Stomach (tissue), 8 donors: ENCODE measurements at regions not wholly inside any gene's neighbourhood (a gene's known extent, or its start where the extent isn't known, plus 50 kb on each side); places are given as distances from the start of the nearest gene placed in this dataset.

Experiments
- DNase-seq, 2 donors: peaks; one replicate each; pipeline versions ENCODE4 v3.0.0 to v3.0.0-alpha.2; 2013 to 2019
- H3K27ac ChIP-seq, 5 donors: fragments of 200-600 bp in 4 of 5; sonication (generic) in 4 of 5; one replicate each; pipeline ENCODE4 v1.5.1; 2013 to 2019; ENCODE audit warnings: mild to moderate bottlenecking in 1 of 5, moderate library complexity in 1 of 5
- H3K27me3 ChIP-seq, 3 donors: fragments of 200-600 bp; sonication (generic); one replicate each; pipeline ENCODE4 v1.5.1; 2017 to 2019; ENCODE audit warnings: mixed run types in 1 of 3
- H3K36me3 ChIP-seq, 4 donors: fragments of 200-600 bp; sonication (generic); 1 replicate in 3 of 4; 2 replicates in 1 of 4; pipeline ENCODE4 v1.5.1; 2016 to 2019
- H3K4me1 ChIP-seq, 4 donors: fragments of 200-600 bp; sonication (generic); one replicate each; pipeline ENCODE4 v1.5.1; 2016 to 2019
- H3K4me3 ChIP-seq, 4 donors: fragments of 200-600 bp; sonication (generic) in 3 of 4; one replicate each; pipeline ENCODE4 v1.5.1; 2016 to 2019; ENCODE audit warnings: mild to moderate bottlenecking in 1 of 4
- H3K9me3 ChIP-seq, 4 donors: fragments of 200-600 bp; sonication (generic); one replicate each; pipeline ENCODE4 v1.5.1; 2016 to 2019
- CTCF ChIP-seq, 7 experiments: fragments of 450-650 bp in 4 of 7; fragments of 200-600 bp in 3 of 7; sonication (generic) in 3 of 7; IDR thresholded peaks; one replicate each; pipeline ENCODE4 v1.5.1; 2016 to 2019; ENCODE audit warnings: antibody characterized with exemption in 7 of 7, control low read depth in 2 of 7, mild to moderate bottlenecking in 1 of 7
- EP300 ChIP-seq: sonication (generic); formaldehyde crosslinking; IDR thresholded peaks from one replicate; pipeline ENCODE4 v1.6.1; 2017; ENCODE audit warnings: antibody characterized with exemption
- POLR2A ChIP-seq, 4 donors: fragments of 450-650 bp; IDR thresholded peaks; one replicate each; pipeline ENCODE4 v1.6.1; 2016; ENCODE audit warnings: antibody characterized with exemption in 4 of 4, control low read depth in 2 of 4, mild to moderate bottlenecking in 1 of 4, moderate library complexity in 1 of 4
- POLR2AphosphoS5 ChIP-seq, 3 donors: sonication (generic); formaldehyde crosslinking; IDR thresholded peaks; one replicate each; pipeline ENCODE4 v1.6.1; 2016; ENCODE audit warnings: antibody characterized with exemption in 3 of 3
- WGBS, 5 donors: extraction: QIAGEN DNeasy Blood & Tissue Kit in 3 of 5; methylation state at CpG; one replicate each; pipeline versions ENCODE4 v1.1.5 to v1.1.7; 2013 to 2018; 5-methylcytosine and 5-hydroxymethylcytosine counted together
- intact Hi-C: fragments of 100-400 bp; cut with DNase I; formaldehyde crosslinking; loops from one replicate; pipeline ENCODE4 v1.15.1; 2023; ENCODE audit warnings: low total_unique reads
- donor health status: healthy with polysubstance abuse.
- donor health status: Bipolar disorder and iron deficiency.
- donor health status: healthy.

GRCh38 chr10:44806950-44807349 lies 104.2 kb upstream of the TMEM72 start:
- H3K27ac ChIP-seq, result no peak overlapping the region
- no peak overlapping the region for H3K4me3 ChIP-seq
- intact Hi-C loops, result no loop called here
- peak in 1 of 2 donors; percentile 46 for DNase-seq
- no peaks in the 10 kb centered on the region for H3K9me3 ChIP-seq
- WGBS, 5 donors, result 33 to 59% (median 47%) methylated on average over 3 of the region's 3 CpGs
- H3K27me3 ChIP-seq, result no peaks in the 10 kb centered on the region
- no peaks in the 10 kb centered on the region for H3K36me3 ChIP-seq
- H3K4me1 ChIP-seq, result peaks cover 0 to 22% (median 10%) of the 10 kb centered on the region in 4 donors
- TF ChIP-seq POLR2AphosphoS5 (IDR thresholded peaks at IDR 0.05) (no peak), CTCF (IDR thresholded peaks at IDR 0.05) (no peak), POLR2A (IDR thresholded peaks at IDR 0.05) (no peak), EP300 (no peak)

- Histone ChIP-seq H3K27ac (no peak overlapping the region), H3K4me1 (peaks cover 0 to 18% (median 10%) of the 10 kb centered on the region in 4 donors), H3K36me3 (no peaks in the 10 kb centered on the region), H3K9me3 (no peaks in the 10 kb centered on the region), H3K4me3 (no peak overlapping the region), H3K27me3 (no peaks in the 10 kb centered on the region)
- no peak for DNase-seq
- intact Hi-C loops, result no loop called here
- TF ChIP-seq POLR2A (IDR thresholded peaks at IDR 0.05), result no peak
These were observed 103.7 kb upstream of the TMEM72 start for GRCh38 chr10:44807451-44807850.

GRCh38 chr10:44809647-44810046 lies 101.5 kb upstream of the TMEM72 start:
- H3K27me3 ChIP-seq, result no peaks in the 10 kb centered on the region
- DNase-seq, result no peak
- intact Hi-C loops, result no loop called here
- H3K27ac ChIP-seq, result no peak overlapping the region
- no peaks in the 10 kb centered on the region for H3K9me3 ChIP-seq
- no peak overlapping the region for H3K4me3 ChIP-seq
- no peak for TF ChIP-seq CTCF (IDR thresholded peaks at IDR 0.05)
- no peak for TF ChIP-seq POLR2A (IDR thresholded peaks at IDR 0.05)
- H3K36me3 ChIP-seq, result no peaks in the 10 kb centered on the region
- peaks cover 0 to 14% (median 10%) of the 10 kb centered on the region in 4 donors for H3K4me1 ChIP-seq

GRCh38 chr10:44811072-44811471 lies 100.1 kb upstream of the TMEM72 start:
- Histone ChIP-seq H3K27me3 (no peaks in the 10 kb centered on the region), H3K9me3 (no peaks in the 10 kb centered on the region), H3K4me3 (no peak overlapping the region), H3K27ac (no peak overlapping the region), H3K36me3 (no peaks in the 10 kb centered on the region), H3K4me1 (peaks cover 0 to 14% (median 10%) of the 10 kb centered on the region in 4 donors)
- 5 to 27% (median 8%) methylated on average over 3 of the region's 3 CpGs for WGBS, 5 donors
- peak in 1 of 2 donors; percentile 46 for DNase-seq
- intact Hi-C loops, result no loop called here
- no peak for TF ChIP-seq EP300
- TF ChIP-seq CTCF (IDR thresholded peaks at IDR 0.05), result no peak
- no peak for TF ChIP-seq POLR2AphosphoS5 (IDR thresholded peaks at IDR 0.05)
- TF ChIP-seq POLR2A (IDR thresholded peaks at IDR 0.05), result no peak

GRCh38 chr10:44813201-44813600 lies 97.9 kb upstream of the TMEM72 start:
- no peak overlapping the region for H3K4me3 ChIP-seq
- TF ChIP-seq CTCF (IDR thresholded peaks at IDR 0.05) (no peak), POLR2A (IDR thresholded peaks at IDR 0.05) (no peak), EP300 (no peak), POLR2AphosphoS5 (IDR thresholded peaks at IDR 0.05) (no peak)
- H3K27me3 ChIP-seq, result no peaks in the 10 kb centered on the region
- WGBS, 5 donors, result 82 to 92% (median 89%) methylated on average over 3 of the region's 3 CpGs
- H3K27ac ChIP-seq, result no peak overlapping the region
- no peaks in the 10 kb centered on the region for H3K36me3 ChIP-seq
- no peak for DNase-seq
- peaks cover 0 to 14% (median 10%) of the 10 kb centered on the region in 4 donors for H3K4me1 ChIP-seq
- intact Hi-C loops, result no loop called here
- H3K9me3 ChIP-seq, result no peaks in the 10 kb centered on the region
